K562 (cell line): ENCODE measurements at regions not wholly inside any gene's neighbourhood (a gene's known extent, or its start where the extent isn't known, plus 50 kb on each side); places are given as distances from the start of the nearest gene placed in this dataset.

Experiments
- ATAC-seq: fragments of 200-7000 bp; cut with Tn5 transposase; 3 replicates; pipeline ENCODE4 v1.9.1; 2020; ENCODE audit warnings: moderate library complexity
- BruUV-seq: library from RNA; stranded (reverse); fragments of 400-500 nt; replicated peaks from 2 replicates; lab custom pipeline; 2021; lab: Mats Ljungman, UMichigan
- CTCF ChIA-PET: fragments of 300-600 bp; formaldehyde crosslinking; extraction: SDS; loops from one replicate; lab custom pipeline; 2021; ENCODE audit warnings: low intra/inter-chr PET ratio; lab: Yijun Ruan, JAX
- POLR2A ChIA-PET: fragments of 300-600, 350-650 bp; sonication (Branson Sonifier 250); formaldehyde crosslinking; extraction: SDS; loops from one replicate; lab custom pipeline; 2021; ENCODE audit warnings: antibody characterized with exemption, inconsistent platforms; lab: Yijun Ruan, JAX
- DNase-seq, 4 experiments: peaks; one replicate each; pipeline versions ENCODE4 v3.0.0 to v3.0.0-alpha.2; 2011 to 2018; ENCODE audit warnings: low spot score in 3 of 4, mixed read lengths in 3 of 4; ENCODE audit errors: extremely low read depth in 1 of 4
- FAIRE-seq: peaks from 2 replicates; lab custom pipeline; 2011; peaks lifted over from hg19 to GRCh38; lab: Jason Lieb, UNC
- H2AFZ ChIP-seq: 2 replicates; pipeline ENCODE4 v1.6.0; 2011; ENCODE audit warnings: low read depth, low read length, control low read depth, inconsistent platforms
- H3K27ac ChIP-seq: fragments of 200-600 bp; 3 replicates; pipeline ENCODE4 v1.8.0; 2011; ENCODE audit warnings: low read depth, mild to moderate bottlenecking, control low read depth, inconsistent platforms, low read length, moderate library complexity, mixed read lengths; ENCODE audit errors: extremely low read depth
- H3K27me3 ChIP-seq, 2 experiments: fragments of 300-600 bp in 1 of 2; 2 replicates in 1 of 2; 3 replicates in 1 of 2; pipeline versions ENCODE4 v1.6.0 to v1.8.0; 2011; ENCODE audit warnings: inconsistent platforms in 2 of 2, low read length in 2 of 2, mild to moderate bottlenecking in 1 of 2, mixed read lengths in 1 of 2, moderate library complexity in 1 of 2; ENCODE audit not compliant: control insufficient read depth in 2 of 2, insufficient read depth in 2 of 2
- H3K36me3 ChIP-seq: fragments of 300-600 bp; 3 replicates; pipeline ENCODE4 v1.8.0; 2011; ENCODE audit warnings: mild to moderate bottlenecking, low read length, inconsistent platforms; ENCODE audit not compliant: control insufficient read depth, insufficient read depth
- H3K4me1 ChIP-seq, 2 experiments: fragments of 200-600 bp in 1 of 2; replicated peaks in 1 of 2; 2 replicates in 1 of 2; 3 replicates in 1 of 2; pipeline versions ENCODE4 v1.5.1 to v1.8.0; 2011; ENCODE audit warnings: inconsistent platforms in 2 of 2, low read length in 2 of 2, mild to moderate bottlenecking in 1 of 2, mixed read lengths in 1 of 2, moderate library complexity in 1 of 2; ENCODE audit not compliant: control insufficient read depth in 2 of 2, insufficient read depth in 2 of 2
- H3K4me2 ChIP-seq: 2 replicates; pipeline ENCODE4 v1.6.1; 2011; ENCODE audit warnings: low read length, control low read depth, inconsistent platforms, mixed read lengths; ENCODE audit not compliant: insufficient read depth
- H3K4me3 ChIP-seq: fragments of 200-600 bp; sonication (generic), shearing (Covaris generic); 2 replicates; pipeline ENCODE4 v1.5.1; 2016; ENCODE audit warnings: control low read depth, inconsistent platforms
- H3K79me2 ChIP-seq: fragments of 200-600 bp; 3 replicates; pipeline ENCODE4 v1.8.0; 2011; ENCODE audit warnings: low read length, inconsistent platforms; ENCODE audit not compliant: control insufficient read depth, insufficient read depth
- H3K9ac ChIP-seq, 2 experiments: 2 replicates each; pipeline versions ENCODE4 v1.6.0 to v1.6.1; 2011; ENCODE audit warnings: low read depth in 2 of 2, low read length in 2 of 2, control low read depth in 1 of 2, inconsistent platforms in 1 of 2, mild to moderate bottlenecking in 1 of 2, mixed read lengths in 1 of 2; ENCODE audit not compliant: insufficient read depth in 1 of 2
- H3K9me1 ChIP-seq: one replicate; pipeline ENCODE4 v1.6.0; 2011; ENCODE audit warnings: inconsistent platforms, mild to moderate bottlenecking, low read length, moderate library complexity; ENCODE audit not compliant: control insufficient read depth, insufficient read depth
- H3K9me3 ChIP-seq: replicated peaks from 2 replicates; pipeline ENCODE4 v1.5.1; 2011; ENCODE audit warnings: low read depth, low read length, inconsistent platforms; ENCODE audit not compliant: control insufficient read depth, insufficient read depth
- H4K20me1 ChIP-seq: replicated peaks from 2 replicates; pipeline ENCODE4 v1.6.1; 2011; ENCODE audit warnings: low read length, inconsistent platforms, mixed read lengths; ENCODE audit not compliant: control insufficient read depth, insufficient read depth
- BRF1 ChIP-seq: IDR thresholded peaks from 3 replicates; pipeline ENCODE4 v1.6.1; 2011; ENCODE audit warnings: borderline replicate concordance, mild to moderate bottlenecking; ENCODE audit not compliant: insufficient read length; ENCODE audit errors: extremely low read depth
- CHD1 ChIP-seq: fragments of 200-600 bp; sonication (generic); IDR thresholded peaks from one replicate; pipeline ENCODE4 v1.6.1; 2012; ENCODE audit warnings: mild to moderate bottlenecking, moderate library complexity, low read length, inconsistent platforms
- HDAC6 ChIP-seq: IDR thresholded peaks from 2 replicates; pipeline ENCODE4 v1.6.1; 2012; ENCODE audit warnings: low read depth, mild to moderate bottlenecking, control low read depth, inconsistent platforms, low read length, moderate library complexity
- HNRNPH1 ChIP-seq: fragments of 200-400 bp; formaldehyde crosslinking; optimal IDR thresholded peaks from 2 replicates; pipeline ENCODE3; 2017; ENCODE audit warnings: low read depth, mild to moderate bottlenecking, low read length, moderate library complexity
- MCM3 ChIP-seq: fragments of 450-650 bp; IDR thresholded peaks from 2 replicates; pipeline ENCODE4 v1.6.1; 2016
- NR2C2 ChIP-seq, 2 experiments: fragments of 200-800 bp in 1 of 2; sonication (Bioruptor generic) in 1 of 2; sonication (generic) in 1 of 2; formaldehyde crosslinking in 1 of 2; IDR thresholded peaks; 2 replicates each; pipeline versions ENCODE4 v1.6.1 to v1.8.0; 2016 to 2022; ENCODE audit warnings: mild to moderate bottlenecking in 1 of 2, missing compliant biosample characterization in 1 of 2, missing genetic modification characterization in 1 of 2, missing genetic modification reagents in 1 of 2
- NR3C1 ChIP-seq: sonication (generic); formaldehyde crosslinking; IDR thresholded peaks from 2 replicates; pipeline ENCODE4 v1.8.1; 2022; ENCODE audit warnings: missing genetic modification reagents
- POLR2AphosphoS5 ChIP-seq: IDR thresholded peaks from 2 replicates; pipeline ENCODE4 v1.6.1; 2011; ENCODE audit warnings: mild to moderate bottlenecking, low read depth, low read length, moderate library complexity; ENCODE audit not compliant: control insufficient read depth, insufficient read depth
- POLR2B ChIP-seq: fragments of 450-650 bp; IDR thresholded peaks from 2 replicates; pipeline ENCODE4 v1.6.1; 2018; ENCODE audit warnings: low read depth; ENCODE audit not compliant: partially characterized antibody
- SMAD3 ChIP-seq: fragments of 450-650 bp; formaldehyde crosslinking; conservative IDR thresholded peaks from 2 replicates; pipeline ENCODE4 v1.4.0; 2020; ENCODE audit warnings: mild to moderate bottlenecking
- SMAD4 ChIP-seq: fragments of 250-450 bp; sonication (Bioruptor Pico); conservative IDR thresholded peaks from 2 replicates; pipeline ENCODE4 v1.8.0; 2021; ENCODE audit warnings: inconsistent platforms, mild to moderate bottlenecking, moderate library complexity
- ZNF253 ChIP-seq: fragments of 250-450 bp; sonication (Bioruptor Pico); conservative IDR thresholded peaks from 2 replicates; pipeline ENCODE4 v1.6.1; 2021; ENCODE audit warnings: mild to moderate bottlenecking
- WGBS: fragments of 100-300 bp; shearing (Covaris generic); methylation state at CpG from one replicate; pipeline ENCODE4 v1.1.6; 2016; ENCODE audit warnings: low coverage, mixed read lengths; ENCODE audit not compliant: insufficient coverage; ENCODE audit errors: missing lambda C conversion rate; 5-methylcytosine and 5-hydroxymethylcytosine counted together
- in situ Hi-C: fragments of 300-500 bp; cut with MboI; formaldehyde crosslinking; loops from 4 replicates; pipeline ENCODE4 v1.15.0; 2018; ENCODE audit warnings: inconsistent platforms, mixed read lengths
- intact Hi-C: fragments of 100-400 bp; cut with micrococcal nuclease; formaldehyde crosslinking; loops from 2 replicates; pipeline ENCODE4 v1.14.2; 2022
- TF ChIP-seq, protein P1 (sequence below), 2 experiments: fragments of 450-650 bp in 1 of 2; IDR thresholded peaks; 2 replicates each; pipeline ENCODE4 v1.6.1; 2011 to 2017; ENCODE audit warnings: low read depth in 2 of 2, antibody characterized with exemption in 1 of 2, borderline replicate concordance in 1 of 2, low read length in 1 of 2, mild to moderate bottlenecking in 1 of 2, mixed read lengths in 1 of 2; ENCODE audit not compliant: control insufficient read depth in 1 of 2
- TF ChIP-seq, protein P2 (sequence below): fragments of 250-450 bp; sonication (Bioruptor Pico); IDR thresholded peaks from 2 replicates; pipeline ENCODE4 v1.8.0; 2021; ENCODE audit warnings: moderate library complexity, mild to moderate bottlenecking, inconsistent platforms
- TF ChIP-seq, protein P3 (sequence below): sonication (generic); formaldehyde crosslinking; IDR thresholded peaks from 2 replicates; pipeline ENCODE4 v1.8.0; 2022; ENCODE audit warnings: missing genetic modification reagents, mild to moderate bottlenecking, borderline replicate concordance

DNA sequence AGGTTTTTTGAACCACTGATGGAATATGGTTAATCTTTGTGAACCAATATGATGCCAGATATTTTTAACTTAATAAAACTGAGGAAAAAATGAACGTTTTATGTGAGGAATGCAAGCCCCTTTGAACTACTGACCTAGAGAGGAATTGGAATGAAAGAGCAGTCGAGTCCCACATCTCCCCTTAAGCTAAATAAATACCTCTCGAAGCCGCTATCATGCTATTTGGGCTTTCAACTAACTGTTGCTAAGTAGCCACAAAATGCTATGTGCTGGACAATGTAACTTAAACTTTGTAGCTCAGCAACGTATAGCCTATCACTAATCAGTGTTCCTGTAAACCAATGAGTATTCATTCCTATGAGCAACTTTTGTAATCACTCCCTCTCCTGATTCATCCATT is 1037.2 kb downstream of the SQOR start:
- FAIRE-seq (no peak), DNase-seq (no peak), ATAC-seq (no peak)
- ChIA-PET POLR2A (interaction anchor here (0.6 kb wide), 1 partner anchor 509 kb away, joined by 3 read pairs; no protein-coding TSS in a partner anchor), CTCF (no interaction called here)
- Histone ChIP-seq H3K27ac (no peak overlapping the region), H3K9me3 (no peaks in the 10 kb centered on the region), H3K9me1 (no peaks in the 10 kb centered on the region), H2AFZ (no peak overlapping the region), H3K79me2 (no peaks in the 10 kb centered on the region), H3K4me2 (no peak overlapping the region), H3K4me3 (no peak overlapping the region), H3K9ac (no peak overlapping the region), H3K36me3 (no peaks in the 10 kb centered on the region), H4K20me1 (no peaks in the 10 kb centered on the region), H3K4me1 (no peaks in the 10 kb centered on the region), H3K27me3 (no peaks in the 10 kb centered on the region)
- BruUV-seq = no TSS peak
- 0% methylated on average over 5 of the region's 5 CpGs for WGBS
- in situ Hi-C loops (no loop called here), intact Hi-C loops (no loop called here)
- TF ChIP-seq SMAD4 (CRISPR knock-in tag) (no peak), NR2C2 (CRISPR knock-in tag; IDR thresholded peaks at IDR 0.05) (no peak), NR2C2 (tag; IDR thresholded peaks at IDR 0.05) (no peak), ZNF253 (CRISPR knock-in tag) (no peak), POLR2B (no peak), HNRNPH1 (no peak), POLR2AphosphoS5 (no peak), SMAD3 (CRISPR knock-in tag) (no peak), HDAC6 (no peak), MCM3 (no peak), NR3C1 (CRISPR knock-in tag) (no peak), CHD1 (no peak), BRF1 (no peak)
- TF ChIP-seq, protein P1, sequence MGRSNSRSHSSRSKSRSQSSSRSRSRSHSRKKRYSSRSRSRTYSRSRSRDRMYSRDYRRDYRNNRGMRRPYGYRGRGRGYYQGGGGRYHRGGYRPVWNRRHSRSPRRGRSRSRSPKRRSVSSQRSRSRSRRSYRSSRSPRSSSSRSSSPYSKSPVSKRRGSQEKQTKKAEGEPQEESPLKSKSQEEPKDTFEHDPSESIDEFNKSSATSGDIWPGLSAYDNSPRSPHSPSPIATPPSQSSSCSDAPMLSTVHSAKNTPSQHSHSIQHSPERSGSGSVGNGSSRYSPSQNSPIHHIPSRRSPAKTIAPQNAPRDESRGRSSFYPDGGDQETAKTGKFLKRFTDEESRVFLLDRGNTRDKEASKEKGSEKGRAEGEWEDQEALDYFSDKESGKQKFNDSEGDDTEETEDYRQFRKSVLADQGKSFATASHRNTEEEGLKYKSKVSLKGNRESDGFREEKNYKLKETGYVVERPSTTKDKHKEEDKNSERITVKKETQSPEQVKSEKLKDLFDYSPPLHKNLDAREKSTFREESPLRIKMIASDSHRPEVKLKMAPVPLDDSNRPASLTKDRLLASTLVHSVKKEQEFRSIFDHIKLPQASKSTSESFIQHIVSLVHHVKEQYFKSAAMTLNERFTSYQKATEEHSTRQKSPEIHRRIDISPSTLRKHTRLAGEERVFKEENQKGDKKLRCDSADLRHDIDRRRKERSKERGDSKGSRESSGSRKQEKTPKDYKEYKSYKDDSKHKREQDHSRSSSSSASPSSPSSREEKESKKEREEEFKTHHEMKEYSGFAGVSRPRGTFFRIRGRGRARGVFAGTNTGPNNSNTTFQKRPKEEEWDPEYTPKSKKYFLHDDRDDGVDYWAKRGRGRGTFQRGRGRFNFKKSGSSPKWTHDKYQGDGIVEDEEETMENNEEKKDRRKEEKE (IDR thresholded peaks at IDR 0.05; ENCODE audit: borderline replicate concordance in 1 of 2, control insufficient read depth in 1 of 2, low read depth in 2 of 2, low read length in 1 of 2) = no peak
- TF ChIP-seq, protein P2, sequence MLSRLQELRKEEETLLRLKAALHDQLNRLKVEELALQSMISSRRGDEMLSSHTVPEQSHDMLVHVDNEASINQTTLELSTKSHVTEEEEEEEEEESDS (CRISPR knock-in tag) = no peak
- TF ChIP-seq, protein P3, sequence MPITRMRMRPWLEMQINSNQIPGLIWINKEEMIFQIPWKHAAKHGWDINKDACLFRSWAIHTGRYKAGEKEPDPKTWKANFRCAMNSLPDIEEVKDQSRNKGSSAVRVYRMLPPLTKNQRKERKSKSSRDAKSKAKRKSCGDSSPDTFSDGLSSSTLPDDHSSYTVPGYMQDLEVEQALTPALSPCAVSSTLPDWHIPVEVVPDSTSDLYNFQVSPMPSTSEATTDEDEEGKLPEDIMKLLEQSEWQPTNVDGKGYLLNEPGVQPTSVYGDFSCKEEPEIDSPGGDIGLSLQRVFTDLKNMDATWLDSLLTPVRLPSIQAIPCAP (CRISPR knock-in tag) = no peak
